ENCODE measurements at regions not wholly inside any gene's neighbourhood (a gene's known extent, or its start where the extent isn't known, plus 50 kb on each side); places are given as distances from the start of the nearest gene placed in this dataset.
"Not testable (repeated sequence)": the region's sequence is repeated elsewhere in the genome, so short reads cannot be mapped to it uniquely, and the experiment has no call there.

- no peak overlapping the region for H3K27ac Mint-ChIP-seq
- H3K9me3 Mint-ChIP-seq = peaks cover 11 to 15% of the 10 kb centered on the region in 2 donors
- ATAC-seq (no peak), DNase-seq (ENCODE audit: low spot score in 2 of 2) (no peak)
- no peaks in the 10 kb centered on the region for H3K36me3 Mint-ChIP-seq
Observed at GRCh38 chr18:29383311-29384273, 1206.7 kb upstream of the CDH2 start.

GRCh38 chr18:29378651-29379136 is 1201.8 kb upstream of the CDH2 start:
- Mint-ChIP-seq H3K36me3 (no peaks in the 10 kb centered on the region), H3K9me3 (peaks cover 2 to 5% of the 10 kb centered on the region in 2 donors), H3K27ac (no peak overlapping the region)
- no peak for ATAC-seq
- DNase-seq (ENCODE audit: low spot score in 2 of 2) = no peak

- H3K27ac Mint-ChIP-seq = no peak overlapping the region
- no peak for DNase-seq (ENCODE audit: low spot score in 2 of 2)
- H3K9me3 Mint-ChIP-seq = peaks cover 10% of the 10 kb centered on the region in 2 donors
- no peaks in the 10 kb centered on the region for H3K36me3 Mint-ChIP-seq
- no peak for ATAC-seq
Observed at GRCh38 chr18:29377346-29377745, 1200.4 kb upstream of the CDH2 start.

- DNase-seq (ENCODE audit: low spot score in 2 of 2) = no peak
- no peak for ATAC-seq
- Mint-ChIP-seq H3K9me3 (peaks cover 10 to 18% of the 10 kb centered on the region in 2 donors), H3K27ac (no peak overlapping the region), H3K36me3 (no peaks in the 10 kb centered on the region)
Observed at GRCh38 chr18:29373000-29373399, 1196.1 kb upstream of the CDH2 start.

GRCh38 chr18:29361843-29362242 is 1184.9 kb upstream of the CDH2 start:
- Mint-ChIP-seq H3K36me3 (peaks cover 3 to 11% of the 10 kb centered on the region in 2 donors), H3K9me3 (peaks cover 13 to 28% of the 10 kb centered on the region in 2 donors), H3K27ac (no peak overlapping the region)
- no peak for ATAC-seq
- DNase-seq (ENCODE audit: low spot score in 2 of 2) = no peak

GRCh38 chr18:29360659-29361058 is 1183.7 kb upstream of the CDH2 start:
- H3K36me3 Mint-ChIP-seq = peaks cover 10 to 18% of the 10 kb centered on the region in 2 donors
- not testable (repeated sequence) for H3K27ac Mint-ChIP-seq; DNase-seq (ENCODE audit: low spot score in 2 of 2); ATAC-seq
- H3K9me3 Mint-ChIP-seq = peaks cover 19 to 34% of the 10 kb centered on the region in 2 donors

GRCh38 chr18:29359222-29359621 is 1182.3 kb upstream of the CDH2 start:
- H3K27ac Mint-ChIP-seq; ATAC-seq; DNase-seq (ENCODE audit: low spot score in 2 of 2): not testable (repeated sequence)
- H3K9me3 Mint-ChIP-seq = peaks cover 28 to 41% of the 10 kb centered on the region in 2 donors
- H3K36me3 Mint-ChIP-seq = peaks cover 10 to 23% of the 10 kb centered on the region in 2 donors

GRCh38 chr18:29351171-29351570 is 1174.2 kb upstream of the CDH2 start:
- ATAC-seq (no peak), DNase-seq (ENCODE audit: low spot score in 2 of 2) (no peak)
- Mint-ChIP-seq H3K27ac (no peak overlapping the region), H3K36me3 (peaks cover under 1 to 9% of the 10 kb centered on the region in 2 donors), H3K9me3 (peaks cover 18 to 26% of the 10 kb centered on the region in 2 donors)

- H3K9me3 Mint-ChIP-seq = peaks cover 40 to 42% of the 10 kb centered on the region in 2 donors
Observed at GRCh38 chr18:29328932-29329331, 1152.0 kb upstream of the CDH2 start.

GRCh38 chr18:29326214-29326613 is 1149.3 kb upstream of the CDH2 start:
- ATAC-seq = no peak
- H3K27ac Mint-ChIP-seq = no peak overlapping the region
- no peak for DNase-seq (ENCODE audit: low spot score in 2 of 2)
- H3K9me3 Mint-ChIP-seq = peaks cover 32 to 38% of the 10 kb centered on the region in 2 donors
- peaks cover 0 to 5% of the 10 kb centered on the region in 2 donors for H3K36me3 Mint-ChIP-seq

More at GRCh38 chr18:29328932-29329331, 1152.0 kb upstream of the CDH2 start:
- ATAC-seq (no peak), DNase-seq (ENCODE audit: low spot score in 2 of 2) (no peak)
- Mint-ChIP-seq H3K27ac (no peak overlapping the region), H3K36me3 (peaks cover 0 to 2% of the 10 kb centered on the region in 2 donors)

- H3K27ac Mint-ChIP-seq = no peak overlapping the region
- DNase-seq (ENCODE audit: low spot score in 2 of 2) (no peak), ATAC-seq (no peak)
- peaks cover 0 to 5% of the 10 kb centered on the region in 2 donors for H3K36me3 Mint-ChIP-seq
- peaks cover 27 to 28% of the 10 kb centered on the region in 2 donors for H3K9me3 Mint-ChIP-seq
Observed at GRCh38 chr18:29321561-29321960, 1144.6 kb upstream of the CDH2 start.

GRCh38 chr18:29313312-29313711 is 1136.4 kb upstream of the CDH2 start:
- no peak for ATAC-seq
- no peaks in the 10 kb centered on the region for H3K36me3 Mint-ChIP-seq
- DNase-seq (ENCODE audit: low spot score in 2 of 2) = no peak
- H3K9me3 Mint-ChIP-seq = peaks cover 12 to 18% of the 10 kb centered on the region in 2 donors
- no peak overlapping the region for H3K27ac Mint-ChIP-seq

GRCh38 chr18:29311580-29311979 is 1134.7 kb upstream of the CDH2 start:
- no peak for DNase-seq (ENCODE audit: low spot score in 2 of 2)
- H3K36me3 Mint-ChIP-seq = no peaks in the 10 kb centered on the region
- peaks cover 4 to 11% of the 10 kb centered on the region in 2 donors for H3K9me3 Mint-ChIP-seq
- no peak for ATAC-seq
- no peak overlapping the region for H3K27ac Mint-ChIP-seq

- no peak for DNase-seq (ENCODE audit: low spot score in 2 of 2)
- H3K27ac Mint-ChIP-seq = no peak overlapping the region
- peaks cover 4 to 5% of the 10 kb centered on the region in 2 donors for H3K9me3 Mint-ChIP-seq
- ATAC-seq = no peak
- H3K36me3 Mint-ChIP-seq = no peaks in the 10 kb centered on the region
Observed at GRCh38 chr18:29309366-29309765, 1132.4 kb upstream of the CDH2 start.

GRCh38 chr18:29307982-29308381 is 1131.1 kb upstream of the CDH2 start:
- H3K9me3 Mint-ChIP-seq = peaks cover 5 to 8% of the 10 kb centered on the region in 2 donors
- no peak for DNase-seq (ENCODE audit: low spot score in 2 of 2)
- no peak overlapping the region for H3K27ac Mint-ChIP-seq
- H3K36me3 Mint-ChIP-seq = no peaks in the 10 kb centered on the region
- no peak for ATAC-seq

GRCh38 chr18:29307231-29307630 is 1130.3 kb upstream of the CDH2 start:
- Mint-ChIP-seq H3K27ac (no peak overlapping the region), H3K9me3 (peaks cover 5 to 13% of the 10 kb centered on the region in 2 donors), H3K36me3 (no peaks in the 10 kb centered on the region)
- DNase-seq (ENCODE audit: low spot score in 2 of 2) (no peak), ATAC-seq (no peak)

GRCh38 chr18:29305516-29305915 is 1128.6 kb upstream of the CDH2 start:
- no peaks in the 10 kb centered on the region for H3K36me3 Mint-ChIP-seq
- H3K9me3 Mint-ChIP-seq = peaks cover 4 to 9% of the 10 kb centered on the region in 2 donors
- DNase-seq (ENCODE audit: low spot score in 2 of 2) (no peak), ATAC-seq (no peak)
- H3K27ac Mint-ChIP-seq = no peak overlapping the region
